ENCODE measurements at regions not wholly inside any gene's neighbourhood (a gene's known extent, or its start where the extent isn't known, plus 50 kb on each side); places are given as distances from the start of the nearest gene placed in this dataset.

DNA sequence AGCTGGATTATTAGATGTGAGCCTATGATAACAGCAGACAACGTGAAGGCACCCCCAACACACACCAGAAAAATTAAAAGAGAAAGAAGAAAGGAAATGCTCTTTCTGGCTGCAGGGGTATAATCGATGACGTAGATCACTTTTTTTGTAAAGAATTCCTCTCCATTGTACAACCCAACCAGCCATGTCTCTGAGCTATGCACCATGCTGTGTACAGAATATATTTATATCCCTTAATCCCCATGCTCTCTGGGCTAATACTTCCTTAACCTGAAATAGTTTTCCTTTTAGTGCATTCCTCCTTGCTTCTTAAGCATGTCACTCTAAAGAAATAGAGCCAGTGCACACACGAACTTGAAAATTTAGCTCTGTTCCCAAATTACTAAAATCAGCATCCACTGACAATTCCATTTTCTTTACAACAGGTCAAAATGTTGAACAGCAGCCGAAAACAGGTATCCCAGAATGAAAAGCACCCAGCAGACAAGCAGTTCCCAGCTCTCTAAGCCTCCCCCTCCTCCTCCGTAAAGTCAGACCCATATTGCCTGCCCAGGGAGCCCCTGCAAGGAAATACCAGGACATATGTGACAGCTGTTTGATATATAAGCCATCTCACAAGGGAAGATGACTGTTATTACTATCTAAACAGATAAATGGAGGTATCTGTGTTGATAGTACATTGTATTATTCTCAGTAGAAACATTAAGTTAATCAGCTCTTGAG, 247.4 kb upstream of the RAB6C start:
- TF ChIP-seq CTCF (IDR thresholded peaks at IDR 0.05): no peak
- TF ChIP-seq POLR2A (IDR thresholded peaks at IDR 0.05): no peak
